Ovary (tissue), 3 donors: ENCODE measurements at regions not wholly inside any gene's neighbourhood (a gene's known extent, or its start where the extent isn't known, plus 50 kb on each side); places are given as distances from the start of the nearest gene placed in this dataset.

Source experiments
- POLR2A ChIP-seq: fragments of 450-650 bp; IDR thresholded peaks from one replicate; pipeline ENCODE4 v1.6.1; 2017; ENCODE audit warnings: antibody characterized with exemption, mild to moderate bottlenecking, moderate library complexity
- TF ChIP-seq, protein P1 (sequence below), 3 donors: fragments of 450-650 bp in 2 of 3; fragments of 200-600 bp in 1 of 3; IDR thresholded peaks; one replicate each; pipeline versions ENCODE4 v1.5.1 to v1.8.0; 2016 to 2022; ENCODE audit warnings: antibody characterized with exemption in 3 of 3, mild to moderate bottlenecking in 1 of 3
- donor health status: DM: no; HTN: no; CAD: no.

DNA sequence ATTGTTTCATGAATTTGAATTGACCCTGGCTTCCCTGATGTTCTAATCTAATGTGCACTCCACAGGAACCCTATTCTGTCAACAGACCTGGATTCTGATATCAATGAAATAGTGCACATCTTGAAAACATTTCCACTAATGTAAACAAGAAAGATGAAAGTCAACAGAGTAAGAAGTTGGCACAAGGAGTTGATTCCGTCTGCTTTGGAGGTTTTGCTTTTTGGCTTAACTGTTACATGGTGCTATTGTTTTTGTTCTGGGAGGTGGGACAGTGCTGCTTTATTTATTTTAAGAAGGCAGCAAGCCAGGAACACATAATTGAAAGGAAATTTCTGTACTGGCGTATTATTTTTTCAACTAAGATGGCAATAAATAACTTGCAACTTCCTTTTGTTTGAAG, 73.3 kb downstream of the LEPR start:
- TF ChIP-seq, protein P1, sequence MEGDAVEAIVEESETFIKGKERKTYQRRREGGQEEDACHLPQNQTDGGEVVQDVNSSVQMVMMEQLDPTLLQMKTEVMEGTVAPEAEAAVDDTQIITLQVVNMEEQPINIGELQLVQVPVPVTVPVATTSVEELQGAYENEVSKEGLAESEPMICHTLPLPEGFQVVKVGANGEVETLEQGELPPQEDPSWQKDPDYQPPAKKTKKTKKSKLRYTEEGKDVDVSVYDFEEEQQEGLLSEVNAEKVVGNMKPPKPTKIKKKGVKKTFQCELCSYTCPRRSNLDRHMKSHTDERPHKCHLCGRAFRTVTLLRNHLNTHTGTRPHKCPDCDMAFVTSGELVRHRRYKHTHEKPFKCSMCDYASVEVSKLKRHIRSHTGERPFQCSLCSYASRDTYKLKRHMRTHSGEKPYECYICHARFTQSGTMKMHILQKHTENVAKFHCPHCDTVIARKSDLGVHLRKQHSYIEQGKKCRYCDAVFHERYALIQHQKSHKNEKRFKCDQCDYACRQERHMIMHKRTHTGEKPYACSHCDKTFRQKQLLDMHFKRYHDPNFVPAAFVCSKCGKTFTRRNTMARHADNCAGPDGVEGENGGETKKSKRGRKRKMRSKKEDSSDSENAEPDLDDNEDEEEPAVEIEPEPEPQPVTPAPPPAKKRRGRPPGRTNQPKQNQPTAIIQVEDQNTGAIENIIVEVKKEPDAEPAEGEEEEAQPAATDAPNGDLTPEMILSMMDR (IDR thresholded peaks at IDR 0.05) = no peak
- TF ChIP-seq POLR2A = no peak
